ENCODE measurements at regions not wholly inside any gene's neighbourhood (a gene's known extent, or its start where the extent isn't known, plus 50 kb on each side); places are given as distances from the start of the nearest gene placed in this dataset.

DNA sequence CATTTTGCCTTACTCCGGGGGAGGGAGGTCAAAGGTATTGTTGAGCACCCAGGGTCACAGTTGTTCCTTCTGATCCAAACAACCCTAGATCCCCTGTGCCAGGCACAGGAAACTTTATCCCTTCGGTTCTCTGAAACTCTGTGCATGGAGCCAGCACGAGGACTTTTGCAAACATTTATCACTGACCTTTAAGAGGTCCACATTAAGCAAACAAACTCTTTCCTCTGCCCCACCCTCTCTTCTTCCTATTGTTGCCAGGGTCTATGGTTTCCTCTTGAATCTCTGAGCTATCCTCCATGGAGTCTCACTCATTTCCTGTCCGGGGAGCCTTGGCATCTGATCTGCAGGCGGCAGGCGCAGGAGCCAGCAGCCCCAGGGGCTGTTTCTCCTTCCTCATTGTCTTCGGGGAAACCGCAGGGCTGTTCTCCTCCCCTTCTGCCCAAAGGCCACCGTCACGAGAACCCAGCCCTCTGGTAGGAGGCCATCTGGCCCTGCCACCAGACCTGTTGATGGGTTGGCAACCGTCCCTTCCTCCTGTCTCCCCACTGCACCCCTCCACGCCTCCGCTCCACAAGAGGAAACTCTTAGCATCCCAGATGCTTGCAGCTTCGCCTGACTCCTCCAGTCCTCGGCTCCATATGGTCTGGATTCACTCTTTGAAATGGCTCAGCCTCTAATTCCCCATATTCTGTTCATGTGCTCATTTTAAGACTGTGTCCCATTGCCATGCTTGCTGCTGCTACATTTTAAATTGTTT lies 327.3 kb upstream of the NRP1 start:
- no peaks in the 10 kb centered on the region for H3K9me2 ChIP-seq (ENCODE audit: low read depth, low read length)
- H3K9ac ChIP-seq (ENCODE audit: low read length): no peak overlapping the region
- TF ChIP-seq, protein P1, sequence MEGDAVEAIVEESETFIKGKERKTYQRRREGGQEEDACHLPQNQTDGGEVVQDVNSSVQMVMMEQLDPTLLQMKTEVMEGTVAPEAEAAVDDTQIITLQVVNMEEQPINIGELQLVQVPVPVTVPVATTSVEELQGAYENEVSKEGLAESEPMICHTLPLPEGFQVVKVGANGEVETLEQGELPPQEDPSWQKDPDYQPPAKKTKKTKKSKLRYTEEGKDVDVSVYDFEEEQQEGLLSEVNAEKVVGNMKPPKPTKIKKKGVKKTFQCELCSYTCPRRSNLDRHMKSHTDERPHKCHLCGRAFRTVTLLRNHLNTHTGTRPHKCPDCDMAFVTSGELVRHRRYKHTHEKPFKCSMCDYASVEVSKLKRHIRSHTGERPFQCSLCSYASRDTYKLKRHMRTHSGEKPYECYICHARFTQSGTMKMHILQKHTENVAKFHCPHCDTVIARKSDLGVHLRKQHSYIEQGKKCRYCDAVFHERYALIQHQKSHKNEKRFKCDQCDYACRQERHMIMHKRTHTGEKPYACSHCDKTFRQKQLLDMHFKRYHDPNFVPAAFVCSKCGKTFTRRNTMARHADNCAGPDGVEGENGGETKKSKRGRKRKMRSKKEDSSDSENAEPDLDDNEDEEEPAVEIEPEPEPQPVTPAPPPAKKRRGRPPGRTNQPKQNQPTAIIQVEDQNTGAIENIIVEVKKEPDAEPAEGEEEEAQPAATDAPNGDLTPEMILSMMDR (IDR thresholded peaks at IDR 0.05; ENCODE audit: low read length): no peak
- TF ChIP-seq EZH2 (IDR thresholded peaks at IDR 0.05; ENCODE audit: borderline replicate concordance, low read length): no peak
- H3K4me1 ChIP-seq (ENCODE audit: insufficient read depth, low read length, severe bottlenecking): no peaks in the 10 kb centered on the region
- H4K20me1 ChIP-seq (ENCODE audit: insufficient read depth, low read length): no peaks in the 10 kb centered on the region
- no peak overlapping the region for H2AFZ ChIP-seq (ENCODE audit: low read length)
- no peak overlapping the region for H3K4me2 ChIP-seq (ENCODE audit: low read length)
- H3K79me2 ChIP-seq (ENCODE audit: insufficient read depth, low read length): no peaks in the 10 kb centered on the region
- no peak overlapping the region for H3K27ac ChIP-seq (ENCODE audit: low read depth, low read length, poor library complexity, severe bottlenecking)
- no peaks in the 10 kb centered on the region for H3K36me3 ChIP-seq (ENCODE audit: insufficient read depth, low read length)
- H3F3A ChIP-seq (ENCODE audit: insufficient read depth, low read length): no peaks in the 10 kb centered on the region
- no peaks in the 10 kb centered on the region for H3K9me3 ChIP-seq (ENCODE audit: low read length)
- no peaks in the 10 kb centered on the region for H3K27me3 ChIP-seq (ENCODE audit: insufficient read depth, low read length)
- no peak overlapping the region for H3K4me3 ChIP-seq (ENCODE audit: low read depth, low read length, poor library complexity, severe bottlenecking)

DNA sequence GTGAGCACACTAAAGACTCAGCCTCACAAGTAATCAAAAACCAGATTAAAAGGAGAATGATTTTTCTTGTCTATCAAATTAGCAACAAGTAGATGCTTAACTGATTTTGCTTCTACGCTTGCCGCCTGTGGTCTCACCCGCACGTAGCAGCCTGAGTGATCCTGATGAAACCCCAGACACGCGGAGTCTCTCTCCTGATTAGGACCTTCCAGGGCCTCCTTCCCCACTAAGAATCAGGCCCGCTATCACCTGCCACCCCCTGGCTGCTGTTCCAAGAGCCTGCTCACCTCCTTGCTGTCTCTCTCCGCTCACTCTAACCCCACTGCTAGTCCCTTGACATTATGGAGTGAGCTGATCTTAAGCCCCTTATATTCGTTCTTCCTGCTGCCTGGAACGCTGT lies 325.9 kb upstream of the NRP1 start:
- no peak overlapping the region for H2AFZ ChIP-seq (ENCODE audit: low read length)
- no peaks in the 10 kb centered on the region for H3K9me3 ChIP-seq (ENCODE audit: low read length)
- H3K9me2 ChIP-seq (ENCODE audit: low read depth, low read length): no peaks in the 10 kb centered on the region
- no peaks in the 10 kb centered on the region for H3K79me2 ChIP-seq (ENCODE audit: insufficient read depth, low read length)
- no peak overlapping the region for H3K27ac ChIP-seq (ENCODE audit: low read depth, low read length, poor library complexity, severe bottlenecking)
- H3K9ac ChIP-seq (ENCODE audit: low read length): no peak overlapping the region
- no peak overlapping the region for H3K4me2 ChIP-seq (ENCODE audit: low read length)
- H3K27me3 ChIP-seq (ENCODE audit: insufficient read depth, low read length): no peaks in the 10 kb centered on the region
- TF ChIP-seq, protein P1 (IDR thresholded peaks at IDR 0.05; ENCODE audit: low read length): no peak
- no peak for TF ChIP-seq EZH2 (IDR thresholded peaks at IDR 0.05; ENCODE audit: borderline replicate concordance, low read length)
- no peaks in the 10 kb centered on the region for H3F3A ChIP-seq (ENCODE audit: insufficient read depth, low read length)
- H3K4me1 ChIP-seq (ENCODE audit: insufficient read depth, low read length, severe bottlenecking): no peaks in the 10 kb centered on the region
- H3K36me3 ChIP-seq (ENCODE audit: insufficient read depth, low read length): no peaks in the 10 kb centered on the region
- no peak overlapping the region for H3K4me3 ChIP-seq (ENCODE audit: low read depth, low read length, poor library complexity, severe bottlenecking)
- no peaks in the 10 kb centered on the region for H4K20me1 ChIP-seq (ENCODE audit: insufficient read depth, low read length)

DNA sequence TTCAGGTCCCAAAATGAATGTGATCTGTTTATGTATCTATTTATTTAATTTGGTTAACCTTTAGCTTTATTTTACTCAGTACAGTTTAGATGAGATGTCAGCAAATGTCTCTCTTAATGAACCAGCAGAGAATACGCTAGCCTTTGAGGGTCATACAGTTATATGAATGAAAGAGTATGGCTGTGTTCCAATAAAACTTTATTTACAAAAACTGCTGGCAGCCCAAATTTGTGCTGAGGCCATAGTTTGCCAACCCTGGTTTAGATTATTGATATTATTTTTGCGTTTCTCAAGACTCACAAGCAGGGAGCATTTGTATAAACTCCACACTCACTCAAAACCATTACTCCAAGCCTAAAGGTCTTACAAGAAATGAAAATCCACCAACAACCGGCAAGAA lies 323.4 kb upstream of the NRP1 start:
- Histone ChIP-seq H3K79me2 (ENCODE audit: insufficient read depth, low read length) (no peaks in the 10 kb centered on the region), H3K9ac (ENCODE audit: low read length) (no peak overlapping the region), H3K4me3 (ENCODE audit: low read depth, low read length, poor library complexity, severe bottlenecking) (no peak overlapping the region), H3K36me3 (ENCODE audit: insufficient read depth, low read length) (no peaks in the 10 kb centered on the region), H3K4me1 (ENCODE audit: insufficient read depth, low read length, severe bottlenecking) (no peaks in the 10 kb centered on the region), H3K27me3 (ENCODE audit: insufficient read depth, low read length) (no peaks in the 10 kb centered on the region), H3K4me2 (ENCODE audit: low read length) (no peak overlapping the region), H3K27ac (ENCODE audit: low read depth, low read length, poor library complexity, severe bottlenecking) (no peak overlapping the region), H4K20me1 (ENCODE audit: insufficient read depth, low read length) (no peaks in the 10 kb centered on the region), H3K9me2 (ENCODE audit: low read depth, low read length) (no peaks in the 10 kb centered on the region), H2AFZ (ENCODE audit: low read length) (no peak overlapping the region), H3F3A (ENCODE audit: insufficient read depth, low read length) (no peaks in the 10 kb centered on the region), H3K9me3 (ENCODE audit: low read length) (no peaks in the 10 kb centered on the region)
- TF ChIP-seq, protein P1 (IDR thresholded peaks at IDR 0.05; ENCODE audit: low read length): no peak
- no peak for TF ChIP-seq EZH2 (IDR thresholded peaks at IDR 0.05; ENCODE audit: borderline replicate concordance, low read length)

Data from OCI-LY1 (cell line).